ENCODE measurements at regions not wholly inside any gene's neighbourhood (a gene's known extent, or its start where the extent isn't known, plus 50 kb on each side); places are given as distances from the start of the nearest gene placed in this dataset.

DNA sequence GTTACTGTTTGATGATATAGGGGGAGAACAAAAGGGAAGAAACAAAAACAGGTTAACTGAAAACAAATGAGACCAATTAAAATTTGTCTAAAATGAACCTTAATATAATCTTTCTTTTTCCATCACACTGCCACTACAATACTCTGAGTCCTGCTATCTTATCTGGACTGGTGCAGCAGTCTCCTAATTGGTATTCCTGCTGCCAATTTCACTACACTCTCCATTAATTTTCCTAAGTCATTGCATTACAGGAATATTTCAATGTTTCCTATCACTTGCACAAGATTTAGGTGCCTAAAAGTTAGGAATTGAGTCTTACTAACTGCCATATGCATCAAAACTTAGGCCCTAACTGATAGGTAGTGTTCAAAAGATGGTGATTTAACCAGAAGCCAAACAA lies 884.9 kb upstream of the MGAT4C start:
- no peaks in the 10 kb centered on the region for H3K9me3 ChIP-seq
- H3K4me3 ChIP-seq (ENCODE audit: low read depth in 1 of 2, low read length in 1 of 2), result no peak overlapping the region
- no peaks in the 10 kb centered on the region for H3K4me1 ChIP-seq (ENCODE audit: control insufficient read depth in 1 of 2, insufficient read depth in 1 of 2, low read depth in 1 of 2, low read length in 1 of 2)
- no peaks in the 10 kb centered on the region for H3K27me3 ChIP-seq
- H3K27ac ChIP-seq, result no peak overlapping the region
- no peaks in the 10 kb centered on the region for H3K36me3 ChIP-seq
- TF ChIP-seq, protein P1, sequence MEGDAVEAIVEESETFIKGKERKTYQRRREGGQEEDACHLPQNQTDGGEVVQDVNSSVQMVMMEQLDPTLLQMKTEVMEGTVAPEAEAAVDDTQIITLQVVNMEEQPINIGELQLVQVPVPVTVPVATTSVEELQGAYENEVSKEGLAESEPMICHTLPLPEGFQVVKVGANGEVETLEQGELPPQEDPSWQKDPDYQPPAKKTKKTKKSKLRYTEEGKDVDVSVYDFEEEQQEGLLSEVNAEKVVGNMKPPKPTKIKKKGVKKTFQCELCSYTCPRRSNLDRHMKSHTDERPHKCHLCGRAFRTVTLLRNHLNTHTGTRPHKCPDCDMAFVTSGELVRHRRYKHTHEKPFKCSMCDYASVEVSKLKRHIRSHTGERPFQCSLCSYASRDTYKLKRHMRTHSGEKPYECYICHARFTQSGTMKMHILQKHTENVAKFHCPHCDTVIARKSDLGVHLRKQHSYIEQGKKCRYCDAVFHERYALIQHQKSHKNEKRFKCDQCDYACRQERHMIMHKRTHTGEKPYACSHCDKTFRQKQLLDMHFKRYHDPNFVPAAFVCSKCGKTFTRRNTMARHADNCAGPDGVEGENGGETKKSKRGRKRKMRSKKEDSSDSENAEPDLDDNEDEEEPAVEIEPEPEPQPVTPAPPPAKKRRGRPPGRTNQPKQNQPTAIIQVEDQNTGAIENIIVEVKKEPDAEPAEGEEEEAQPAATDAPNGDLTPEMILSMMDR (IDR thresholded peaks at IDR 0.05), result no peak

DNA sequence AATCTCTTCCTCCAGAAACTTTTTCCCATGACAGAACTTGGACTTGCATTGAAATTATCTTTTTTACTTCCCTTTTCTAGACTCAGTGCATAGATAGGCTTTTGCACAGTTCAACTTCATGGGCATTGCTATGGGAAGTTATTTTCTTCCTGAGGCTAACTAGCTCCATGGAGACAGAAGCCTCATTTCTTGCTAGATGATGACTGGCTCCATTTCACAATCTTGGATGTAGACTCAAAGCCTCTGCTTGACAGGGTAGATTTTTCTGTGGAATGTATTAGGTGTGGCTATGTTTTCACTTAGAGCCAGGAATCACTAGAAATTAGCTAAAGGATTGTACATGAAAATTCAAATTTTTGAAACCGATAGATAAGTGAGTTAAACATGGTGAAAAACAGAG lies 884.1 kb upstream of the MGAT4C start:
- H3K27me3 ChIP-seq, result no peaks in the 10 kb centered on the region
- no peak overlapping the region for H3K4me3 ChIP-seq (ENCODE audit: low read depth in 1 of 2, low read length in 1 of 2)
- H3K27ac ChIP-seq, result no peak overlapping the region
- no peaks in the 10 kb centered on the region for H3K4me1 ChIP-seq (ENCODE audit: control insufficient read depth in 1 of 2, insufficient read depth in 1 of 2, low read depth in 1 of 2, low read length in 1 of 2)
- TF ChIP-seq, protein P1 (IDR thresholded peaks at IDR 0.05), result no peak
- H3K36me3 ChIP-seq, result no peaks in the 10 kb centered on the region
- no peaks in the 10 kb centered on the region for H3K9me3 ChIP-seq

DNA sequence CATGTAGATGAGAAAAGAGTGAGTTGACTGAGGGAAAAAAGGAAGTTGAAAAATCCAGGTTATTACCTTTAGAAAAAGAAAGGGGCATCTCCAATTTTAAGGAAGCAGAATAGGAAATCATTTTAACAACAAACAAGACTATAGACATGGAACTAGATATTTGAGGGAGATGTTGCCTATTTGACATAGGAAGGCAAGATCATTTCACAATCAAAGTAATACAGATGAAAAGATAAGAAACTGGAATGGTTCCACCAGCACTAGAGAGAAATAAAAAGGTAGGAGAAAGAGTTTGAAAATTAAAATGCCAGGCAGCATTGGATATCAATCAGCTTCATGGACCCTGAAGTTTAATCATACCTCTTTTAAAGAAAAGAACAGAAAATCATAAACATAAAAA lies 881.0 kb upstream of the MGAT4C start:
- Histone ChIP-seq H3K36me3 (no peaks in the 10 kb centered on the region), H3K27ac (no peak overlapping the region), H3K27me3 (no peaks in the 10 kb centered on the region), H3K4me3 (ENCODE audit: low read depth in 1 of 2, low read length in 1 of 2) (no peak overlapping the region), H3K9me3 (no peaks in the 10 kb centered on the region), H3K4me1 (ENCODE audit: control insufficient read depth in 1 of 2, insufficient read depth in 1 of 2, low read depth in 1 of 2, low read length in 1 of 2) (no peaks in the 10 kb centered on the region)
- TF ChIP-seq, protein P1 (IDR thresholded peaks at IDR 0.05), result no peak

DNA sequence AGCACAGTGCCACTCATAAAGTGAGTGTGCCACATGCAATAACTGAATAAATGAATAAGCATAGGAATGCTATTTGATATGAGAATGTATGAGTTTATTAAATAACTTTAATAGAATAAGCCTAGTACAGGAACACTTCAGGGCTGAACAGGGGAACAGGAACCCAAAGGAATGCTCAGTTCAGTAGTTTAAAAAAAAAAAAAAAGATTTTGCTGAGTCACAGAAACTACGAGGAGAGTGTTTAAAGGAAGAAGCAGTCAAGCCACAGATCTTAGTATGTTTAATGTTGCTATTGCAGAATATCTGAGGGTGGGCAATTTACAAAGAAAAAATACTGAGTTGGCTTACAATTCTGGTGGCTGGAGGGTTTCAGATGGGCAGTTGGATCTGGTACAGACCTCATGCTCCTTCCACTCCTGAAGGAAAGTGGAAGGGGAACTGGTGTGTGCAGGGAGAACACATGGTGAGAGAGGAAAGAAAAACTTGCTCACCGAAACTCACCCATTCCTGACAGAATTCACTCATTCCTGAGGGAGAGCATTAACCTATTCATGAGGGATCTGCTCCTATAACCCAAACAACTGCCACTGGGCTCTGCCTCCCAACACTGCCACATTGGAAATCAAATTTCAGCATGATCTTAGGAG lies 880.3 kb upstream of the MGAT4C start:
- no peak overlapping the region for H3K27ac ChIP-seq

DNA sequence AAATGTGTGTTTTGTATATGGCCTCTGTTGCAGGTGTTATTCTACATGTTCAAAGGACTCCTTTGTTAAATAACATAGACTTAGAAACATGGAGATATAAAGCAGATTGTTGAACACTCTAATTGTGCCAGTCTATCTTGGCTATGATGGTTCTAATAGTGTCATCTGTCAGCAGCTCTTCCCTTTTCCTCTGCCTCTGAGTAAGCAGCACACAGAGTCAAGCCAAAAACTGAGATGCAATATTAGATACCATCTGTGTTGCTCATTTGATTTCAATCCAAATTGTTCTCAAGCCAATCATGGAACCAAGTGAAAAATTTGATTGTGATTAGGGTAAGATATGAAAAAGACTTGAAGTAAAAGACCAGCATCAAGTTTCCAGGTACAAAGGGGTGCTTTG lies 871.1 kb upstream of the MGAT4C start:
- Histone ChIP-seq H3K4me1 (ENCODE audit: control insufficient read depth in 1 of 2, insufficient read depth in 1 of 2, low read depth in 1 of 2, low read length in 1 of 2) (no peaks in the 10 kb centered on the region), H3K9me3 (no peaks in the 10 kb centered on the region), H3K27ac (no peak overlapping the region), H3K4me3 (ENCODE audit: low read depth in 1 of 2, low read length in 1 of 2) (no peak overlapping the region), H3K36me3 (no peaks in the 10 kb centered on the region), H3K27me3 (no peaks in the 10 kb centered on the region)
- TF ChIP-seq, protein P1 (IDR thresholded peaks at IDR 0.05), result no peak

More for the DNA sequence above, 880.3 kb upstream of the MGAT4C start:
- TF ChIP-seq, protein P1 (IDR thresholded peaks at IDR 0.05), result no peak
- H3K36me3 ChIP-seq, result no peaks in the 10 kb centered on the region
- H3K4me1 ChIP-seq (ENCODE audit: control insufficient read depth in 1 of 2, insufficient read depth in 1 of 2, low read depth in 1 of 2, low read length in 1 of 2), result no peaks in the 10 kb centered on the region
- H3K27me3 ChIP-seq, result no peaks in the 10 kb centered on the region
- H3K9me3 ChIP-seq, result no peaks in the 10 kb centered on the region
- H3K4me3 ChIP-seq (ENCODE audit: low read depth in 1 of 2, low read length in 1 of 2), result no peak overlapping the region
